Right hindlimb (tissue), 1 donor: ENCODE measurements at regions not wholly inside any gene's neighbourhood (a gene's known extent, or its start where the extent isn't known, plus 50 kb on each side); places are given as distances from the start of the nearest gene placed in this dataset.
A peak's percentile ranks its signal among the peaks of the same experiment; 100 is the strongest.

Experiments used
- DNase-seq: peaks from one replicate; pipeline ENCODE4 v3.0.0-alpha.2; 2018

GRCh38 chr2:236656166-236656565 is 86.5 kb downstream of the ACKR3 start:
- peak; percentile 6 for DNase-seq

GRCh38 chr2:236656721-236657120 is 87.1 kb downstream of the ACKR3 start:
- peak; percentile 7 for DNase-seq

- peak; percentile 11 for DNase-seq
Measured at GRCh38 chr2:236657215-236657614, 87.6 kb downstream of the ACKR3 start.

- DNase-seq: no peak
Measured at GRCh38 chr2:236657801-236658200, 88.2 kb downstream of the ACKR3 start.

GRCh38 chr2:236658974-236659757 is 89.5 kb downstream of the ACKR3 start:
- no peak for DNase-seq

- DNase-seq: peak; percentile 78
Measured at GRCh38 chr2:236659758-236660150, 90.1 kb downstream of the ACKR3 start.

- peak; percentile 15 for DNase-seq
Measured at GRCh38 chr2:236661061-236661761, 91.6 kb downstream of the ACKR3 start.

GRCh38 chr2:236661762-236662110 is 92.1 kb downstream of the ACKR3 start:
- DNase-seq: no peak

GRCh38 chr2:236662231-236663185 is 92.9 kb downstream of the ACKR3 start:
- peak; percentile 24 for DNase-seq

- peak; percentile 94 for DNase-seq
Measured at GRCh38 chr2:236663287-236664101, 93.9 kb downstream of the ACKR3 start.

- DNase-seq: no peak
Measured at GRCh38 chr2:236664136-236664535, 94.5 kb downstream of the ACKR3 start.

- peak; percentile 9 for DNase-seq
Measured at GRCh38 chr2:236665101-236665500, 95.5 kb downstream of the ACKR3 start.

GRCh38 chr2:236665572-236666118 is 96.0 kb downstream of the ACKR3 start:
- DNase-seq: no peak

GRCh38 chr2:236666646-236667204 is 97.1 kb downstream of the ACKR3 start:
- no peak for DNase-seq

GRCh38 chr2:236667526-236667925 is 97.9 kb downstream of the ACKR3 start:
- DNase-seq: no peak

- peak; percentile 10 for DNase-seq
Measured at GRCh38 chr2:236668531-236668969, 98.9 kb downstream of the ACKR3 start.

GRCh38 chr2:236670235-236670620 is 100.6 kb downstream of the ACKR3 start:
- no peak for DNase-seq

GRCh38 chr2:236671896-236672562 is 102.4 kb downstream of the ACKR3 start:
- peak; percentile 13 for DNase-seq

- peak; percentile 6 for DNase-seq
Measured at GRCh38 chr2:236672606-236673005, 103.0 kb downstream of the ACKR3 start.

- DNase-seq: no peak
Measured at GRCh38 chr2:236673126-236673822, 103.6 kb downstream of the ACKR3 start.
